HL-60 (cell line): ENCODE measurements at regions not wholly inside any gene's neighbourhood (a gene's known extent, or its start where the extent isn't known, plus 50 kb on each side); places are given as distances from the start of the nearest gene placed in this dataset.

Experiments used
- DNase-seq, 2 experiments: peaks; one replicate each; pipeline ENCODE4 v3.0.0-alpha.2; 2010 to 2020; ENCODE audit warnings: low read depth in 1 of 2, low spot score in 1 of 2
- H3K27ac ChIP-seq: fragments of 250-450 bp; sonication (Bioruptor Pico); replicated peaks from 2 replicates; pipeline ENCODE4 v1.5.1; 2020; ENCODE audit warnings: mild to moderate bottlenecking, moderate library complexity
- H3K27me3 ChIP-seq: fragments of 250-450 bp; sonication (Bioruptor Pico); 2 replicates; pipeline ENCODE4 v1.5.1; 2021; ENCODE audit warnings: mild to moderate bottlenecking, moderate library complexity; ENCODE audit not compliant: insufficient read depth, poor library complexity, severe bottlenecking
- H3K4me3 ChIP-seq: replicated peaks from 2 replicates; pipeline ENCODE4 v1.5.1; 2011; ENCODE audit warnings: mild to moderate bottlenecking, control low read depth, low read length; ENCODE audit not compliant: insufficient read depth
- CTCF ChIP-seq: IDR thresholded peaks from one replicate; pipeline ENCODE4 v1.5.1; 2011; ENCODE audit warnings: low read length, control low read depth, inconsistent platforms; ENCODE audit not compliant: insufficient read depth
- GABPA ChIP-seq: IDR thresholded peaks from 2 replicates; pipeline ENCODE4 v1.6.1; 2012; ENCODE audit warnings: low read depth
- POLR2AphosphoS5 ChIP-seq: IDR thresholded peaks from 2 replicates; pipeline ENCODE4 v1.6.1; 2012; ENCODE audit warnings: low read depth
- SPI1 ChIP-seq: IDR thresholded peaks from 2 replicates; pipeline ENCODE4 v1.6.1; 2012; ENCODE audit warnings: low read depth, mild to moderate bottlenecking, borderline replicate concordance
- TF ChIP-seq, protein P1 (sequence below): IDR thresholded peaks from 2 replicates; pipeline ENCODE4 v1.6.1; 2012; ENCODE audit warnings: low read depth; ENCODE audit not compliant: insufficient replicate concordance

DNA sequence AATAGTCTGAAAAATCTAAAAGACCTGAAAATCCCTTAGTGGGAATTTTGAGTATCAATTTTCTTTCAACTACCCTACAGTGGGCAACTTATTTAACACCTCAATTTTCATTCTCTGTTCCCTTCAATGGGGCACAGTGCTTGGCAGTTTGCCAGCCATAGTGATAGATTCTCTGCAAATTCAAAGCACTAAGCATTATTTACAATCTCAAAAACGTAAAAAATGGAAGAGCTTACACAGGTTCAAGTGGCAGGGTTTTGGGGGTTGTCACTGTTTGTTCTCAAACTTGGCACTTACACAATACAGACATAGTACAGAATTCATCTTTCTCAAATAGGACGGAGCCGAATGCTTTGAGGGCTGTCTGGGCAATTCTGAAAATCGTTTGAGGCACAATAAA is 515.0 kb downstream of the EFNA5 start:
- DNase-seq = no peak
- TF ChIP-seq SPI1 (no peak), CTCF (no peak), GABPA (no peak), POLR2AphosphoS5 (no peak)
- TF ChIP-seq, protein P1, sequence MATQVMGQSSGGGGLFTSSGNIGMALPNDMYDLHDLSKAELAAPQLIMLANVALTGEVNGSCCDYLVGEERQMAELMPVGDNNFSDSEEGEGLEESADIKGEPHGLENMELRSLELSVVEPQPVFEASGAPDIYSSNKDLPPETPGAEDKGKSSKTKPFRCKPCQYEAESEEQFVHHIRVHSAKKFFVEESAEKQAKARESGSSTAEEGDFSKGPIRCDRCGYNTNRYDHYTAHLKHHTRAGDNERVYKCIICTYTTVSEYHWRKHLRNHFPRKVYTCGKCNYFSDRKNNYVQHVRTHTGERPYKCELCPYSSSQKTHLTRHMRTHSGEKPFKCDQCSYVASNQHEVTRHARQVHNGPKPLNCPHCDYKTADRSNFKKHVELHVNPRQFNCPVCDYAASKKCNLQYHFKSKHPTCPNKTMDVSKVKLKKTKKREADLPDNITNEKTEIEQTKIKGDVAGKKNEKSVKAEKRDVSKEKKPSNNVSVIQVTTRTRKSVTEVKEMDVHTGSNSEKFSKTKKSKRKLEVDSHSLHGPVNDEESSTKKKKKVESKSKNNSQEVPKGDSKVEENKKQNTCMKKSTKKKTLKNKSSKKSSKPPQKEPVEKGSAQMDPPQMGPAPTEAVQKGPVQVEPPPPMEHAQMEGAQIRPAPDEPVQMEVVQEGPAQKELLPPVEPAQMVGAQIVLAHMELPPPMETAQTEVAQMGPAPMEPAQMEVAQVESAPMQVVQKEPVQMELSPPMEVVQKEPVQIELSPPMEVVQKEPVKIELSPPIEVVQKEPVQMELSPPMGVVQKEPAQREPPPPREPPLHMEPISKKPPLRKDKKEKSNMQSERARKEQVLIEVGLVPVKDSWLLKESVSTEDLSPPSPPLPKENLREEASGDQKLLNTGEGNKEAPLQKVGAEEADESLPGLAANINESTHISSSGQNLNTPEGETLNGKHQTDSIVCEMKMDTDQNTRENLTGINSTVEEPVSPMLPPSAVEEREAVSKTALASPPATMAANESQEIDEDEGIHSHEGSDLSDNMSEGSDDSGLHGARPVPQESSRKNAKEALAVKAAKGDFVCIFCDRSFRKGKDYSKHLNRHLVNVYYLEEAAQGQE = no peak
- H3K4me3 ChIP-seq = no peak overlapping the region
- H3K27ac ChIP-seq = no peak overlapping the region
- no peaks in the 10 kb centered on the region for H3K27me3 ChIP-seq

- H3K27ac ChIP-seq = no peak overlapping the region
- TF ChIP-seq GABPA (no peak), CTCF (no peak), POLR2AphosphoS5 (no peak), SPI1 (no peak)
- TF ChIP-seq, protein P1 = no peak
- H3K4me3 ChIP-seq = no peak overlapping the region
- DNase-seq = no peak
- H3K27me3 ChIP-seq = no peaks in the 10 kb centered on the region
These were observed 516.1 kb downstream of the EFNA5 start for GRCh38 chr5:107154593-107154992.

- TF ChIP-seq, protein P1 = no peak
- no peak for TF ChIP-seq SPI1
- no peak for TF ChIP-seq GABPA
- TF ChIP-seq POLR2AphosphoS5 = no peak
- no peak for TF ChIP-seq CTCF
- no peak for DNase-seq
- Histone ChIP-seq H3K27ac (no peak overlapping the region), H3K4me3 (no peak overlapping the region), H3K27me3 (no peaks in the 10 kb centered on the region)
These were observed 517.5 kb downstream of the EFNA5 start for GRCh38 chr5:107153283-107153682.
